ENCODE measurements at regions not wholly inside any gene's neighbourhood (a gene's known extent, or its start where the extent isn't known, plus 50 kb on each side); places are given as distances from the start of the nearest gene placed in this dataset.
A peak's percentile ranks its signal among the peaks of the same experiment; 100 is the strongest.
"Not testable (repeated sequence)": the region's sequence is repeated elsewhere in the genome, so short reads cannot be mapped to it uniquely, and the experiment has no call there.

- no peak for DNase-seq
Measured at GRCh38 chr1:157319567-157319966, 181.4 kb upstream of the ETV3 start.

- DNase-seq: not testable (repeated sequence)
Measured at GRCh38 chr1:157317229-157317628, 179.0 kb upstream of the ETV3 start.

GRCh38 chr1:157315544-157315943 is 177.3 kb upstream of the ETV3 start:
- no peak for DNase-seq

- DNase-seq: no peak
Measured at GRCh38 chr1:157314408-157314807, 176.2 kb upstream of the ETV3 start.

GRCh38 chr1:157313240-157313807 is 175.1 kb upstream of the ETV3 start:
- DNase-seq: no peak

GRCh38 chr1:157312082-157312812 is 174.1 kb upstream of the ETV3 start:
- DNase-seq: no peak

DNA sequence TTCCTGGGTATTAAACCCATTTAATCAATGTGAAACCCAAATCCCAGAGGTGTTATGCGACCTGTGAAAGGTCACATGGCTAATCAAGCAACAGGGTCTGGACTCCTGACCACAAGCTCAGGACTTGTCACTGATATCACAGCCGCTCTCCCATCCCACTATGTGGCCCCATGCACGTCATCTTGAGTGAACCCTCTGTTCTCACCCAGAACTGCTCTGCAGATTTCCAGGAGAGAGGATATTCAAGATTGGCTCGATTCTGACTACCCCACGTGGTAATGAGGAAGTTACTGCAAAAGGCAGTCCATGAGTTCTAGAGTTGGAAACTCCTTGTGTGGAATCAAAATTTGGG is 173.5 kb upstream of the ETV3 start:
- DNase-seq: peak in 2 of 3 donors; percentile 20 to 27

- not testable (repeated sequence) for DNase-seq
Measured at GRCh38 chr1:157310805-157311729, 172.9 kb upstream of the ETV3 start.

GRCh38 chr1:157310401-157310800 is 172.2 kb upstream of the ETV3 start:
- DNase-seq: no peak

DNA sequence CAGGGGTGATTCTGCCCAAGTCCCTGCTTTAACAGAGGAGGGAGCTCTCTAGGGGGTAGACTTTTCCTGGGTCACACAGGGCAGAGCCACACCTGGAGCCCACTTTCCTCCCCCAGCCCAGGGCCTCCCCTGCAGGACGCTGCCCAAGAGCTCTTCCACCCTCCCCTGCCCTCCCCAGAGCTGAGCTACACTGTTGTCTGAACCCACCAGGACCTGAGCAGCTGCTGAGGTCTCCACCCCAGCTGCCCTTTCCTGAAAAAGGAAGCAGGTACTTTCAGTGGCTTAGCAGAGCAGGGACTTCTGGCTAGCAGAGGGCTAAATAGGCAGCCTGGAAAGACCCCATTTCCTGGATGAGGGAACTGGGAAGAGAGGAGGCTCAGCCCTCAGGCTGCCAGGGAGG is 169.3 kb upstream of the ETV3 start:
- DNase-seq: no peak

GRCh38 chr1:157306896-157307295 is 168.7 kb upstream of the ETV3 start:
- no peak for DNase-seq

GRCh38 chr1:157304271-157304670 is 166.1 kb upstream of the ETV3 start:
- no peak for DNase-seq

DNA sequence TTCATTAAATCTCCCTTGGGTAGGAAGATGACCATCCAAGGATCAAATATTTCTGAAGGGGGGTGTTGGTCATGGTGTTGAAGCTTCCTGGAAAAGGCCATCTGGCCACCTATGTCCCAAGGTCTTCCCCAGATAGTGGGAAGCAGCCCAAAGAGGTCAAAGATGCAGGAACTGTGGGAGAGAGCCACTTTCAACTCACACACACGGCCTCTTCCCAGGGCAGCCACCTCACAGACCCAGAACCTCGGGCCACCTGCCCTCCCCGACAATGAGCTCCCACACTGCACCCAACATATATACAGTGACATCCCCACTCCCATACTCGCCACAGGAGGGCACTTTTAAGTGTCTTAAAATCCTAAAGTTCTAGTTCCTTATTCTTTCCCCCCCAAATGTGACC is 164.5 kb upstream of the ETV3 start:
- no peak for DNase-seq

DNA sequence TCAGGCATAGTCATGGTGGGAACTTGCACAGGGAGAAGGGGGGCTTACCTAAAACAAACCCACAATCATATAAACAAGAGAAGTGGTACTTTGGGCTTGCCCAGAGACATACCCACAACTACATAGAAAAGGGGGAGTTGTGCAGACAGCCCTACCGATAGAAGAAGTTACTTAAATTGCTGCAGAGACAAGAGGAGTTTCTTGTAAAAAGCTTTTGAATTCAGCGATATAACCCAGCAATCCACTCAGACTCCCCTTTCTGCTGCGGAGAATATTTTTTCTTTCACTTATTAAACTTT is 164.0 kb upstream of the ETV3 start:
- no peak for DNase-seq

- DNase-seq: no peak
Measured at GRCh38 chr1:157301477-157302198, 163.4 kb upstream of the ETV3 start.

GRCh38 chr1:157294387-157295145 is 156.4 kb upstream of the ETV3 start:
- not testable (repeated sequence) for DNase-seq

DNA sequence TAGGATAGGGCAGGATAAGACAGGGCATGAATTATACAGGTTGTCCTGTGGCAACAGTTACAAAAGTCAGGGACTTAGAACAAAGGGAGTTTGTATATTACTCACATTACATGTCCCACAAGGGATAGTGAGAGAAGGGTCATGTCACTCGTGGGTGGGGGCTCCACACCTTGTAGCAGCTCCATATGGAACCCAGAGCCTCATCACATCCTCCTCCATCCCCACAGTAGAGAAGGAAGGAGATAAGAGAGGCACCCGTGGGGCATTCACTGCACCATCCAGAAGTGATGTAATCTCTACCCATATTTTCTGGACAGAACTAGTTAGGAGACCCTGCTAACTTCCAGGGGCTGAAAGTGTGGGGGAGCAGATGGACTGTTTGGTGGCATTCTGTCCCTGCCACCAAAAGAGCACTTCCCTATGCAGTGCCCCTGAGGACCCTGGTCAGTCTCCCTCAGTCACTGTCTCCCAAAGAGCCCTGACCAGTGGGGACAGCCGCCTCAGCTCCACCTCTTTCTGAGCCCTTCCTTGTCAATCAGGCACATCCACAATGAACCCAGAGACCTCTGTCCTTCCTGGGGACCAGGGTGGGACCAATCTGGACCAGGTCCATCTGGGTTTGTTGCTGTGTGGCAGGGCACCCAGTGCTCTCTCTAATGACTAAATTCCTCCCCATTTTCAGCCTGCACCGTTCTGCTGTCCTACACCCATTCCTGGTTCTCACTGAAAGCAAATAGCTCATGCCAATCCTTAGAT is 154.8 kb upstream of the ETV3 start:
- DNase-seq: no peak

DNA sequence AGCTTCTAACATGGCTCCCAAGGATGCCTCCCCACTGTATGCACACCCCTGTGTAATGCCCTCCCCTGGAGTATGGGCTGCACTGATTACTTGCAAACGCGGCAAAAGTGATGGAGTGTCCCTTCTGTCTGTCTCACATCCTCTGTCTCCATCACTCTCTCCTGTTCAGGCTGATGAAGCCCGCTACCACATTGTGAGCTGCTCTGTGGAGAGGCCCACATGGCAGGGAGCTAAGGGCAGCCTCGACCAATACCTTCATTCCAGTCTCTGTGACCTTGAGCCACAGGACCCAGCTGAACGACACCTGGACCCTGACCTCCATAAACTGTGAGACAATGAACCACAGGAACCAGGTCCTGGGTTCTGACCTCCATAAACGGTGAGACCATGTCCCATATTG is 154.1 kb upstream of the ETV3 start:
- no peak for DNase-seq

DNA sequence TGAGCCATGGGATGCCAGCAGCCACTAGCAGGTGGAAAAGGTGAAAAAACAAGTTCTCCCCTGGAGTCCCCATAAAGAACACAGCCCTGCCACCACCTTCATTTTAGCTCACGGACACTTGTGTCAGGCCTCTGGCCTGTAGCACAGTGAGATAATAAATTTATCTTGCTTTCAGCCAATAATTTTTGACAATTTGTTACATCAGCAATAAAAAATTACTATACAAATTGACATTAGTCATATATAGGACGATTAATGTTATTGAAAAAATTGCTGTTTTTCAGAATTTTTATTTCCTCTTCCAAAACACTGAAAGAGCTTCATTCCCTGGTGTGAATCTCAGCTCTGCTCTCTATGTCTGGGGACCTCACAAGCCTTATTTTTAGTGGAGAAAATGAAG is 152.9 kb upstream of the ETV3 start:
- DNase-seq: no peak

- DNase-seq: no peak
Measured at GRCh38 chr1:157289424-157290105, 151.4 kb upstream of the ETV3 start.

DNA sequence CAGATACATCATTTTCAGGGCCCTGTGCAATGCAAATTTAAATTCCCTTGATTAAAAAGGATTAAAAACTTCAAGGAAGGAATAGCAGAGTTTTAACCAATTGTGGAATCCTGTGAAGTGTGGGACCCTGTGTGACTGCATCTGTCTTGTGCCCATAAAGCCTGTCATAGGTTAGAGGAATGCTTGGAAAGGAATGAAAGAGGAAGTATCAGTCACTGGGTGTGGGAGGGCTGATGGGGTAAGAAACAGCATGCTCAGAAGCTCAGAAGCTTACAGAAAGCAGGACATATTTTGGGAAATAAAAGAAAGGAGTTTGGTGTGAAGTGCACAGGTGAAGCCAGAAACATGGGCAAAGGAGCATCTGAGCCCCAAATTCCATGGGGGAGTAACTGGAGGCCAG is 150.8 kb upstream of the ETV3 start:
- DNase-seq: peak; percentile 85 to 91 (median 85)

Measured in suppressor macrophage treated with lipopolysaccharide for 1 hour (primary cell).